ENCODE measurements at regions not wholly inside any gene's neighbourhood (a gene's known extent, or its start where the extent isn't known, plus 50 kb on each side); places are given as distances from the start of the nearest gene placed in this dataset.

DNA sequence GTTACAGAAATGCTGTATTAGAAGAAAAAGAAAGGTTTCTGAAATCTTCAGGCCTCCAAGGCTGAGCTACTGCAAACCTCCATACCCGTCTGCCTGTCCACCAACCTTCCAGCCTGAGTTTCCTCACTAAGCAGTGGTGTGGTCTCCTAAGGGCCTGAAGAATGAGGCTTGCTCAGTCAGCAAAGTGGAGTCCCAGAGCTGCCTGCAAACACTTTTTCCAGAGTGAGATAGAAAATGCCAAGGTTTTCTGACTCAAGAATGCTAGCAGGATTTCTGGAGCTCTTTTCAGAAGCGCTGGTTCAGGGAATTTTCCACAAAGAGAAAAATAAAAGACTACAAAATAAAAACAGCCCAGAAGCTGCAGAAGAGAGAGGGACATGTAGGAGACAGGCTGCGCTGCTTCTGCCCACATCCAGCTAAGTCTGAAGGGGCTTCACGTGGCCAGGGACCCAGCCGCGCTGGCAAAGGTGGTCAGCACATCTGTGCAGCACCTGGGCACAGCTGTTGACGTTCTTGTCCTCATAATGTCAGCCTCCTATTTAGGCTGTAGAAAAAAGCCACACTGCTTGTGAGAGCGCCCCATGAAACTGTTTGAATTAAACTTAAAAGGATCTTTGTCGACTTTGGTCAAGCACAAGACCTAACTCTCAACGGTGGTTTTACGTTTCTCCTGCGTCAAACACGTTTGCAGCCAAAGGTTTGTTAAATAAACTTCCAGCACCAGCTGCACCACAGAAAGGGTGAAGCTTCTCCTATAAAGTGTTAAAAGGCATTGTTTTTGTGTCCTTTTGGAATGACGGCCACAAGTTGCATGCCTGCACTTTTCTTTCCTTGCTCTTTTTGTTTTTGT, 209.0 kb downstream of the THBS2 start:
- DNase-seq: no peak

DNA sequence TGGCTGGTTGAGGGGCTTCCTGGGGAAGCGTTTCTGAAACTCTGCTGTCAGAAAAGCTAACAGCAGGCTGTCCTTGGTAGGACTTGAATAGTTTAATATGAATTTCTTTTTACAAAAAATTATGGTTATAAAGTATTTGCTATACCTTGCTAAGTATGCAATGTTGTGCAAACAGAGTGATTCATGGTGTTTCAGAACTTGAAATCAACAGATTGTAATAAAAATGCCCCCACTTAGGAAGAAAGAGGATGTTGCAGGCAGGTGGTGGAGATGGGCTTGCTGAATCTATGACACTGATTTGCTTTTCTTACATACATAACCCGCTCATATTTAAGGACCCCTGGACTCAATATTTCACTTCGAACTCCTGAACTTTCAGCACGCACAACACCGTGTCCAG, 211.6 kb downstream of the THBS2 start:
- no peak for DNase-seq

DNA sequence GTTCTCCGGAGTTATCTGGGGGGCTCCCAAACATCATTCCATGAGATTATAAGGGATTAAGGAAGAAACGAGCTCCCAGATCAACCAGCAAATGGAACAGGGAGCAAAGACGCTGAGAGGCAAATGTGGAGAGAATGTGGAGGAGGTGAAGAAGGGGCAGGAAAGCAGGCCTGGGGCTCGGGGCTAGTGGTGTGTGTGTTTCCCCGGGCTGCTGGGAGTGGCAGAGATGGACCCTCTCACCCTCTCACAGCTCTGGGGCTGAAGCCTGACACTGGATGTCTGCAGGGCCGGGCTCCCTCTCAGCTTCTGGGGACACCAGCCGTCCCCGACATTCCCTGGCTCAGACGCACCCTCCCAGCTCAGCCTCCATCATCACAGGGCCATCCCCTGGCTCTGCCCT, 212.6 kb downstream of the THBS2 start:
- DNase-seq: no peak

DNA sequence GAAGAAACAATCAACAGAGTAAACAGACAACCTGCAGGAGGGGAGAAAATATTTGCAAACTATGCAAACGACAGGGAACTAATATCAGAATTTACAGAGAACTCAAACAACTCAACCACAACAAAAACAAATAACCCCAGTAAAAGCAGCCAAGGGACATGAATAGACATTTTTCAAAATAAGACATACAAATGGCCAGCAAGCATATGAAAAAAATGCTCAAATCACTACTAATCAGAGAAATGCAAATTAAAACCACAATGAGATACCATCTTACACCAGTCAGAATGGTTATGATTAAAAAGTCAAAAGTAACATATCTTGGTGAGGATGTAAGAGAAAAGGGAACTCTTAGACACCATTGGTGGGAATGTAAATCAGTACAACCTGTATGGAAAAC, 215.0 kb downstream of the THBS2 start:
- DNase-seq: no peak

DNA sequence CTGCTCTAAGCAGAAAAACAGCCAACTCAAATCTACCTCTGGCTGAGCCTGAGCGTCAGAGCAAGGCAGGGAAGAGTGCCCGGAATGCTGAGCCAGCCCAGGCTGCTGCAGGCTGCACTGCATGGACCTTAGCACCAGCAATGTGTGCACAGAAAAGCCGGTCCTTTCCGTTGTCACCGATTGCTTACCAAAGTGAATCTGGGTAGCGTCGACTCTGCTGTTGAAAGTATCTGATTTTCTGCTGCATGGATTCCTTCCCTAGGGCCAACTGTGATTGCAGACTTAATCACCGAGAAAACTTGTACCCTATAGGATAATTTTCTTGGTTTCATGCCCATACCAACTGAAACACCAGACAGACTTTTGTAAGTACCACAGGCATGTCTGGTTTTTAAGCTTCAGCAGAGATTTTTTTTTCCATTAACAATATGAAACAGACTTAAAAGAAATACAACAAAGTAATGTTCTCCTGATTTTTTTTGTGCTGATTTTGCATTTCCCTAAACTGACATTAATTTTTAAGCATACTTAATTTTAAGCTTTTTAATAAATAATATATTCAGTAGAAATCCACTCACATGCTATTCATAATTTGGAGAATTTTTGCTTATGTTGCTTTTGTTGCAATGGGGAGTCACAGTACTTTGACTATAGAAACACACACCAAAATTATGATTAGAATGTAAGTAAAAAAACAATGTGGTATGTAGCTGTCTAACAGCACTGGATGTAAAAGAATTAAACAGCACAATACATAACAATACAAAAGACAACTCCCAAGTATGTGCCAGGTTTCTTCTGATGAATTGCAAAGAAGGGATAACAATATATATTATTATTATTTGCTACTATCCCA, 218.0 kb downstream of the THBS2 start:
- DNase-seq: no peak

DNA sequence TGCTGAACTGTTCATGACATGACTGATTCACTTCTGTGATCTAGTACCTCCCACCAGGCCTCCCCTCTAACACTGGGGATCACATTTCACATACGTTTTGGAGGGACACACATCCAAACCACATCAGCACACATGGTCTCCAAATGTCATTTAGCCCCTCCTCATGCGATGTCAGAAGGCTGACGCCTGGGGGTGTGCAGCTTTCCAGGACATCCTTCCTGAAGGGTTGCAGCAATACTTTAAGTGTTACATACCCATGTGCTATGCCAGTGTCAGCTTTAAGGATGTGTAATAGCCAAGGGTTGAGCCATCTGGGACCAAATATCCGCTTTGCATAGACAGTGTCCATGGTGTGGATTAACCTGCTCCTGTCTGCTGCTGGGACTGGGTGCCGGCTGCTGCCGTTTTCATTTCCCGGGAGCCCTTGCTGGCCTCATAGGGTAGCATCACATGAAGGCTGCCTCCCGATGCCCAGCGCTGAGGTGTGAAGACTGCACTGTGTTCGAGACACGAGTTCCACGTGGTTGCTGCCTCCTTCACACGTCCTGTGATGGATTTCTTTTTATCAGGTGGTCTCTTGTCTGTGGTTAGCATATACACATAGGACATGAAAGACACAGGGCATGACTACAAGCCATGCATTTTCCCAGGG, 219.0 kb downstream of the THBS2 start:
- no peak for DNase-seq

DNA sequence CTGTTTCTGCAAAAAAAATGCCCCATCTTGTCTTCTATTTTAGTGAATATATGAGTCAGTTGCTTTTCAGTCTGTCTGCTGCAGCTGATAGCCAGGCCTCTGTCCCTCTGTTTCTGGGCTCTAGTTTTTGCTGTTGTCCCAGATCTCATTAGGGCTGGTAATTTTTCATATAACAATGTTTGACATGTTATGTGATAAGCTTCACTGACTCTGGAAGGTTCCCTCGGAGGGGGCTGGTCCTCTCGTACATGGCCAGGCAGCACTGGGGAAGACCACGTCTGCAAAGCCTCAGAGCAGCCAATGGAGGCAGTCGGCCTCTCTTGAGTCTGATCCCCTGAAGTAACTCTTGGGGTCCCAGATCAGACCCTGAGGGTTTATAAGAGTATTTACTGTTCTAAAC, 223.8 kb downstream of the THBS2 start:
- no peak for DNase-seq

DNA sequence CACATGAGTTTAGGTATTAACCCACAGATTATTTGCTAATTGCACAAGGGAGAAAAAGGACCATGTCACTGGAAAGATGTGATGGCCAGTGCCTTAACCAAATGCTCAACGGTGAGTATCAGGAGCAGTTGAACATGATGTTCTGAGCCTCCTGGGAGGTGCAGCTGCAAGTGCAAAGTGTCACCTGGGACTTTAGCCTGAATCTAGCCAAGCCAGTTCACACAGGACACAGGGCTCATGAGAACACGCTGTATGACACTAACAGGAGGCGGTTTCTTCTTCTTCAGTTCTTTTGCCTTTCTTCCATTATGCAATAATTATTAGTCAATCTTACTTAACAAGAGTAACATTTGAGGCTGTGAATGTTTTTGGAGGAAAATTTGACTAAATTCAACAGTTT, 225.3 kb downstream of the THBS2 start:
- DNase-seq: no peak

DNA sequence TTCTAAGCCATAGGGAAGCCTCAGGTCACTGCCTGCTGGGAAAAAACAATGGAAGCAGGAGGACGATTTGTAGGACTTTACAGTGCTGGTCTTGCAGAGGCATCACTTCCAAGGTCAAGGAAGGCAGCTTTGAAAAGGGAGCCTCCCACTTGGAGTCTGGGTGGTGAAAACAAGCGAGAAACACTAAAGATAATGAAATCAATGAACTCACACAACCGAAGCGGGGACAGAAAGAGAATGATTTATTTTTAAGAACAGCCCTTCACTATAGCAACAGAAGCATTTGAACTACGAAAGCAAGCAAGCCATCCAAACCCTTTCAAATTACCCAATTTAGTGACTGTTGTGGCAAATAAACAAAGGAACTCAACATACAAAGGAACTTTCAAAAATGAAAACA, 227.5 kb downstream of the THBS2 start:
- no peak for DNase-seq

DNA sequence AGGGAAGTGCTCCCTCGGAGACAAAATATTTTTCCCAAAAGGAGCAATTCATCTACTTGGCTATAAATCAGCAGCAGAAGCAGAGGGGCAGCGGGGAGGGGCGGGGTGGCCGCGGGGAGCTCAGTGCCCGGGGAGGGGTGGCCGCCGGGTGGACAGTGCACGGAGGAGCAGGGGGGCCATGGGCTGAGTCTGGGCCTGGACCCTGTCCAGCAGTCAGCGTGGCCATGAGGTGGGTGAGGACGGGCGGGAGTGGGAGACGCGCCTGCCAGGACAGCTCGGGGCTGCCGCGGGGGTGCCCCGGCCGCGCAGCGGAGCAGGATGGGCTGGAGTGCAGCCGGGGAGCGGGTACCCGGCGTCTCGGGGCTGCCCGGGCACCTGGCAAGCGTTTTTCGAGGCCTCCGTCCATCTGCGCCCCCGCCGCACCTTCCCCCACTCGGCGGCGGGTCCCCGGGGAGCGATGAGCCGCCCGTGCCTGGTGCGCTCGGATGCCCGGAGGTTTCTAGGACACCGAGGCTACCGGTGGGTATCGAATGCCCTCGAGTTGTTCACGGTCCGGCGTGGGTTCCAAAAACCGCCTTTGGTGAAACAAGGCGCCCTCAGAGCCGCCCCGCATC, 229.5 kb downstream of the THBS2 start:
- DNase-seq: no peak

DNA sequence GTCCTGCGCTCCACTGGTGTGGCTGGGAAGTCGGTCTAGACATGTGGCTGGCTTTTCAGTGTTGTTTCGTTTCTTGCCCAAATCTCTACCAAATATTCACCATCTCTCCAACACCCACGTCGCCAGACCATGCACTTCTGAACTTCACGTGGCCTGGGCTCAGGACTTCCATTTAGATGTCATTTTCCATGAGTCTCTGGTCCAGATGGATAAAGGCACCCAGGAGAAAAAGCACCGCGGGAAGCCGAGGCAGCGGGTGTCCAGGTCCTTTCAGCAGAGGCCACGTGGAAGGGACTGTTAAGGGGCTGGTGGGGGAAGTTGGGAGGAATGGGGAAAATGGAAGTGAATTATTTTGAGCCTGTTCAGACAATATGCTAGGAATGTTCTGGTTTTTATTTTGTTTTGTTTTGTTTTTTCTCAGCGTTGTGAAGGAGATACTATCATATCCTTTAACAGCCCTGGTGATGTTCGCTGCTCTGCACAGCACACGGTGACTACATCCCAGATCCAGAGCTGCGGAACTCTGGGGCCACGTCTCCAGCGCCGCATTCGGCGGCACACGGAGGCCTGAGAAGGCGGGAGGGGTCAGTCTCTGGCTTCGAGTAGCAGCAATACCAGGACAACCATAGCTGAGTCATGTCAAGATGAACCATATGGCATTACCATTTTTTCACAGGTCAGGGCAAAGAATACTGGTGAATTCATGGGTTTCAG, 230.3 kb downstream of the THBS2 start:
- no peak for DNase-seq

DNA sequence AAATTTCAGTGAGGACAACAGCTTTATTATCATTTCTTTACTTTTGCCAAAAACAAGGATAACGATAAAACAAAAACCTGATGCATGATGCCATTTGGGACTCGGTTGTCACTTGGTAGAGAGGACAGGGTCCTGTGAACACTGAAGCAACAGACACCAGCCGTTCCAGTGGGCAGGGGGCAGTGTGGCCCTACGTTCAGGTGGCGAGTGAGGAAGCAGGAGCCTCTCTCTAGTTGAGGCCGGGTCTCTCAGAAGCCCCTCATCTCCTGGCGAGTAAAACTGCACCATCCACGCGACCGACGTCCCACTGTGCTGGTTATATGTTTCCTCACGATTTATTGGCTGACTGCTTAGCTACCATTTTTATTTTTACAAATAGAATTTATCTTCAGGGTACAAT, 231.6 kb downstream of the THBS2 start:
- no peak for DNase-seq

DNA sequence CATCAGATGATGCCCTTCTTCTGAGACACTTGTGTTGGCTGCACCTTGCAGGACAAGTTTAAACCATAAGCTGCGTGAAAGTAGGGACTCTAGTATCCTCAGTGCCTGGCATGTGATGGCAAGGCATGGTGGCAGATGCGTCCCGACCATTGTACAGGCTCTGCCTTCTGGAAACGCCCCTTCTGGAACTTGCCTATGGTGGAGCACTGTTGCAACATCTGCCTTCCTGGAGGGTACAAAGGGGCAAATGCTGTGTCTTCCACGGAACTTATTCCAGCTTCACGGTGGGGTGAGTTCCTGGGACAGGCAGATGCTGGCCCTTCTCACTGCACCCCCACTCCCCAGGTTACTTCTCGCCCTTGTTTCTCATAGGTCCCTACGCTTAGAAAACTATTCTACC, 232.8 kb downstream of the THBS2 start:
- no peak for DNase-seq

DNA sequence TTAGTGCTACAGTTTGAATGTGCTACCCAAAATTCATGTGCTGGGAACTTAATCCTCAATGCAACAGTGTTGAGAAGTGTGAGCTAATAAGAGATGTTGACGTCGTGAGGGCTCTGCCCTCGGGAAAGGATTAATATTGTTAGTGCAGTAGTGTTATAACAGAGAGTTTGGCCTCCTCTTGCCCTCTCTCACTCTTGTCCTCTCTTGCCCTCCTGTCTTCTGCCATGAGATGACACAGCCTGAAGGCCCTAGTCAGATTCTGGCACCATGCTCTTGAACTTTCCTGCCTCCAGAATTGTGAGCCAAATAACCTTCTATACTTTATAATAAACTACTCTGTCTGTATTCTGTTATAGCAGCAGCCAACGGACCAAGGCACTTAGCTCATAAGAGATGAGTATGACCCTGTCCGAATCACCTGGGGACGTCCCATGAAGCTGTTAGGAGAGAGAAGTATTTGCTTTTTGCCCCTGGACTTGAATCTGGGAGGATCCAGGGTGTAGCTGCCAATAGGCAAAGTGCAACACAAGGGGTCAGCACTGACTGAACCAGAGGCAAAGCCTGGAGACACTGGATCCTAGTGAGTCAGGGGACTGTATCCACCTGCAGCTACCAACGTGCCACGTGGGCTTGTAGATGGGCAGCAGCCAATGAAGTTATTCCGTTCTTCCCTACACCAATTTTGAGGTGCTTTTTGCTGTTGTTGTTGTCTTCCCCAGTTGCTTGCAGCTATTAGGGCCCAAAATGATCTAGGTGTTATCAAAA, 233.7 kb downstream of the THBS2 start:
- DNase-seq: no peak

DNA sequence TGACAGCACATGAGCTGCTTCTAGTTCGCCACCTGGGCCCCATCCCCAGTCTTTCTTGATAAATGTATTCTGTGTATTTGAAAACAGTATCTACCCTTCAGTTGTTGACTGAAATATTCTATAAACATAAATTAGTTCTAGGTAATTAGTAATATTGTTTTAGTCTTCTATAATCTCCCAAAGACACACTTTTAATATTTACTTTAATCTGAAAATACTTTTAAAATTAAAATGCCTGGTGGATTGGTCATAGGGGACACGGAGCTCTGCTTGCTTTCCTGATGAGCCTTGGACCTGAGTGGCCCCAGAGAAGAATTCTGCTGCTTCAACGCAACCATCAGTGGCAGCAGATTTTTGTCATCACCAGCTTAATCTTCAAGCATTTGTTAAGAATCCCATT, 234.5 kb downstream of the THBS2 start:
- DNase-seq: no peak

DNA sequence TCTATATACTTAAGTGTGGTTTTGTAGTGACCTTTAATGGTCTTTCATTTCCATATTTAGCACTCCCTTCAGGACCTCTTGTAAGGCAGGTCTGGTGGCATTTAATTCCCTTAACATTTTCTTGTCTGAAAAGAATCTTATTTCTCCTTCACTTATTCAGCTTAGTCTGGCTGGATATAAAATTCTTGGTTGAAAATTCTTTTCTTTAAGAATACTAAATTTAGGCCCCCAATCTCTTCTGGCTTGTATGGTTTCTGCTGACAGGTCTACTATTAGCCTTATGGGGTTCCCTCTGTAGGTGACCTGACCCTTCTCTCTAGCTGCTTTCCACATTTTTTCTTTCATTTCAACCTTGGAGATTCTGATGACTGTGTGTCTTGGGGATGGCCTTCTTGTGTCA, 236.9 kb downstream of the THBS2 start:
- DNase-seq: no peak

DNA sequence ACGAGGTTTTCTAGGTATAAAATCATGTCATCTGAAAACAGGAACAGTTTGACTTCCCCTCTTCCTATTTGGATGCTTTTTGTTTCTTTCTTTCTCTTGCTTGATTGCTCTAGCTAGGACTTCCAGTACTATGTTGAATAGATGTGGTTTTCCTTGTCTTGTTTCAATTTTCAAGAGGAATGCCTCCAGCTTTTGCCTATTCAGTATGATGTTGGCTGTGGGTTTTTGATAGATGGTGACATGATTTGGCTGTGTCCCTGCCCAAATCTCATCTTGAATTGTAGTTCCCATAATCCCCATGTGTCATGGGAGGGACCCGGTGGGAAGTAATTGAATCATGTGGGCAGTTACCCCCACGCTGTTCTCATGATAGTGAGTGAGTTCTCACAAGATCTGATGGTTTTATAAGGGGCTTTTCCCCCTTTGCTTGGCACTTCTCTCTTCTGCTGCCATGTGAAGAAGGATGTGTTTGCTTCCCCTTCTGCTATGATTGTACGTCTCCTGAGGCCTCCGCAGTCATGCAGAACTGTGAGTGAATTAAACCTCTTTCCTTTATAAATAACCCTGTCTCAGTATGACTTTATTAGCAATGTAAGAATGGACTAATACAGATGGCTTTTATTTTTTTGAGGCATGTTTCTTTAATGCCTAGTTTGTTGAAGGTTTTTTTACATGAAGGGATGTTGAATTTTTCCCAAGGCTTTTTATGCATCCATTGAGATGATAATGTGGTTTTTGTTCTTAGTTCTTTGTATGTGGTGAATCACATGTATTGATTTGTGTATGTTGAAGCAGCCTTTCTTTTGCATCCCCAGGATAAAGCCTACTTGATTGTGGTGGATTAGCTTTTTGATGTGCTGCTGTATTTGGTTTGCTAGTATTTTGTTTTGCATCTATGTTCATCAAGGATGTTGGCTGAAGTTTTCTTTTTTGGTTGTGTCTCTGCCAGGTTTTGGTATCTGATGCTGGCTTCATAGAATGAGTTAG, 239.1 kb downstream of the THBS2 start:
- DNase-seq: no peak

DNA sequence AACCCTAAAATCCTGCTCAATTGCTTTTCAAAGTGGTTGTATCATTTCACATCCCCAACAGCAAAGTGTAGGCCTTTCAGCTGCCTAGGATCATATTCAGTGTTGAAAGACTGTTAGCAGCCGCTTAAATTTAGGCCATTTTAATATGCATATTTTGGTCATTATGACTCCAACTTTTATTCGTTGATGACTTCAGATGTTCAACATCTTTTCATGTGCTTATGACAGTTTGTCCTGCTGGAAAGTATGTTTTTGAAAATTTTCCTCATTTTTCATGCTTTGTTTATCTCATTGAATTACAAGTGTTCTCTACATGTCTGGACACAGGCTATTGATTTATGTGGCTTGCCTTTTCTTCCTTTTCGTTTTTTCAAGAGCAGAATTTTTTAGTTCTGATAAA, 244.0 kb downstream of the THBS2 start:
- DNase-seq: no peak

DNA sequence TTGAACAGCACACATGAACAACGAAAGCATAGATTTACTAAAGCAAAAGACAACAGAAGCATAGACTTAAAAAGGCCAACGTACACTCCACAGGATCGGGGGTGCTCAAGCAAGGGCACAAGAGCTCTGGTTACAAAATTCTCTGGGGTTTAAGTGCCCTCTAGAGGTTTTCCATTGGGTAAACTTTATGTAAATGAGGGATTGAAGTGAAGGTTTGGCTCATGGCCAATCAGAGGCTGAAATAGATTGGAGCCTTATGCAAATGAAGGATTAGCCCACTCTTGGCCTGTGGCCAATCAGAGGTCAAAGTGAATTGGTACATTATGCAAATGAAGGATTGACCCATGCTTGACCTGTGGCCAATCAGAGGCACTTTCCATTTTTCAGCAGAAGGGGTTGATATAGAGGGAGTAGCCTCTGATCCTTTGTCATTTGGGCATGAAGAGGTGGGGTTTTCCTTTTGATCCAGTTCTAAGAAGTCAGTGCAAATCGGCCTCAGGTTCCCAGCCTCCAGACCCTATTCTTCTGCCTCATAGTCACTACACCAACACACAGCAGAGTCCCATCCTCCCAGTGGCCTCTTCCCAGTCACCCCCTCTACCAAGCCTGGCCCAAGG, 244.9 kb downstream of the THBS2 start:
- no peak for DNase-seq

DNA sequence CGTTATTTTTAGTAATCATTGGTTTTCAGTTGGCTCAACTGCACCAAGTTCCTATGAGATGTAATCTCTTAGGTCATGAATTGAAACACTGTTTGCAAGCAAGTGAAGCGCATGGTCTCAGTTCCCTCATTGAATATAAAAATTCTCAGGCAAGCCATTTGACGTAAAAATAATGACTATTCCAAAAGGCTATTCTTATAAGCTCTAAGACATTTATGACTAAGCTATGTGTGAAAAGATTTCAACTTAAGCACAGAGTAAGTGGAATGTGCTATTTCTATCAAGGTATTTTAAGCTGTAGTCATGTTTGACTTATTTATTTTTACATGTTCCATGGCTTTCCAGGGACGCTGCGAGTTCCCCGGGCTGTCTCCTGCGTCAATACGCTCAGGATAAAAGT, 248.5 kb downstream of the THBS2 start:
- no peak for DNase-seq

All from SIG-M5 (cell line).